ENCODE measurements at regions not wholly inside any gene's neighbourhood (a gene's known extent, or its start where the extent isn't known, plus 50 kb on each side); places are given as distances from the start of the nearest gene placed in this dataset.

GRCh38 chr13:47803131-47803530 lies 197.9 kb downstream of the SUCLA2 start:
- TF ChIP-seq POLR2AphosphoS5 (IDR thresholded peaks at IDR 0.05; ENCODE audit: low read depth, low read length) (no peak), TAF1 (IDR thresholded peaks at IDR 0.05; ENCODE audit: low read depth, low read length) (no peak), POLR2A (IDR thresholded peaks at IDR 0.05; ENCODE audit: low read depth, low read length) (no peak), POU2F2 (IDR thresholded peaks at IDR 0.05; ENCODE audit: low read depth, low read length) (no peak), PAX5 (IDR thresholded peaks at IDR 0.05; ENCODE audit: insufficient read depth, low read length, severe bottlenecking) (no peak)
